ENCODE measurements at regions not wholly inside any gene's neighbourhood (a gene's known extent, or its start where the extent isn't known, plus 50 kb on each side); places are given as distances from the start of the nearest gene placed in this dataset.

- TF ChIP-seq REST (tag by site-specific recombination; IDR thresholded peaks at IDR 0.05) (no peak), EGR2 (tag by site-specific recombination; IDR thresholded peaks at IDR 0.05; ENCODE audit: low read depth) (no peak)
Measured at GRCh38 chr6:71236926-71237434, 51.6 kb upstream of the OGFRL1 start (continued).

- CTCF ChIA-PET: interaction anchor here (1.0 to 1.7 kb wide), 3 partner anchors 9 to 14 kb away, joined by 3 to 6 read pairs (median 4); no protein-coding TSS in a partner anchor
- no peaks in the 10 kb centered on the region for H3K9me3 ChIP-seq (ENCODE audit: control insufficient read depth, insufficient read depth, low read depth, low read length)
- no peaks in the 10 kb centered on the region for H3K4me1 ChIP-seq (ENCODE audit: control insufficient read depth, insufficient read depth, low read length)
- no peak overlapping the region for H3K27ac ChIP-seq (ENCODE audit: extremely low read depth, low read depth, low read length)
- H3K4me3 ChIP-seq (ENCODE audit: low read depth, low read length): no peak overlapping the region
- TF ChIP-seq ZNF548 (tag by site-specific recombination; IDR thresholded peaks at IDR 0.05) (no peak), IKZF3 (tag by site-specific recombination; IDR thresholded peaks at IDR 0.05) (no peak), ZSCAN23 (tag by site-specific recombination; IDR thresholded peaks at IDR 0.05) (no peak), PRDM10 (tag by site-specific recombination; IDR thresholded peaks at IDR 0.05) (no peak), ZNF274 (IDR thresholded peaks at IDR 0.05; ENCODE audit: low read length) (no peak), ZNF274 (tag by site-specific recombination; IDR thresholded peaks at IDR 0.05; ENCODE audit: borderline replicate concordance) (no peak), ZNF677 (tag by site-specific recombination; IDR thresholded peaks at IDR 0.05) (no peak), ZNF311 (tag by site-specific recombination; IDR thresholded peaks at IDR 0.05; ENCODE audit: borderline replicate concordance) (no peak), ZNF580 (tag by site-specific recombination; IDR thresholded peaks at IDR 0.05) (no peak), SCRT2 (tag by site-specific recombination; IDR thresholded peaks at IDR 0.05) (no peak)
- POLR2A ChIA-PET: interaction anchor here (0.6 to 2.0 kb wide), 2 partner anchors 51 to 1718 kb away, joined by 4 to 9 read pairs; partner anchors contain the start of gene OGFRL1
- no peaks in the 10 kb centered on the region for H3K36me3 ChIP-seq (ENCODE audit: control insufficient read depth in 2 of 2, insufficient read depth in 1 of 2, low read length in 2 of 2)
Measured at GRCh38 chr6:71238351-71238750, 50.3 kb upstream of the OGFRL1 start.

All from HEK293 (cell line).